CD4-positive, alpha-beta T cell treated with Interleukin-10 for 1 hour (primary cell): ENCODE measurements at regions not wholly inside any gene's neighbourhood (a gene's known extent, or its start where the extent isn't known, plus 50 kb on each side); places are given as distances from the start of the nearest gene placed in this dataset.

Source experiments
- DNase-seq: peaks from one replicate; pipeline ENCODE4 v3.0.0-alpha.2; 2020

DNA sequence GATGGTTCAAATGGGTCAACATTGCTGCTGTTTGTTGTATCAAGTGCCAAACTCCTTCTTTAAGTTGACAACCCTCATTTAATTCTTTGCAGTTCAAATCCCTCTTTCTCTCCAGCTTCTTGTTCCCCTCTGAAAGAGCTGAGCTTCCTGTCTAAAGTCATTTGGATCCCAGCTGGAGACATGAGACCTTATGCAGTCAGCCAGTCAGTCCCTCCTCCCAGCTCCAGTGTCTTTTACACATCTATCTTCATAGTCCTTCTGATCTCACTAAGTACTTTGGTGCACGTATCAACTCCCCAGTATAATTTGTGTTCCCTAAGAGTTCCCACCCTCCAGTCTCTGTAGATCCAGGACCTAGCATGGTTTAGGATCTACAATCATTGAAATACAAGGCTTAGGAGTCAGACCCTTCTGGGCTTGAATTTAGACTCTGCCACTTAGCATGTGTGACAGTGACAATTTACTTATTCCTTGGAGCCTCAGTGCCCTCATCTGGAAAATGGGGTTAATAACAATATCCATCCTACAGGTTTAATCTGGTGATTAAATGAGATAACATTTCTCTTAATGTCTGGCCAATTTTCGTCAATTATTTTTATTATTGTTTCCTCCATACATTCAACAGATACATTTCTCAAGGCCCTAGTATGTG lies 102.8 kb upstream of the SEMA6D start:
- no peak for DNase-seq

DNA sequence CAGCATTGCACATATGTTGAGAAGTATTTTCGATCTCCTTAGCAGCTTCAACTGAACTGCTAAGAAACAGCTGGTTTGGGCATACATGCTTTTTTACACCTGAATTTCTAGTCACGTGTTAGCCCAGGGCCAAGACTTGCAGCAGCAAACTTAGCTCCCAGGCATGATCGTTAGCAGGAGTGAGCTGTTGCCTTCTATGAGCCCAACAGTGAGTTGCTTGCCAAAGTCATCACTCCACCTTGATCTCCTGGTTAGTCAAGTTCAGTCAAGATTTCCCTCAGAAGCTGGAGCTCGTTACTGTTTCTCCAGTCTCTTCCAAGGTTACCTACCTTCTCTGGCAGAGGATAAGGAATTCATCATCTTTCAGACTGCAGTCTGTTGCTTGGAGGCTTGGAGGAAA lies 100.4 kb upstream of the SEMA6D start:
- no peak for DNase-seq

GRCh38 chr15:47618241-47618640 lies 99.1 kb upstream of the SEMA6D start:
- DNase-seq = no peak

DNA sequence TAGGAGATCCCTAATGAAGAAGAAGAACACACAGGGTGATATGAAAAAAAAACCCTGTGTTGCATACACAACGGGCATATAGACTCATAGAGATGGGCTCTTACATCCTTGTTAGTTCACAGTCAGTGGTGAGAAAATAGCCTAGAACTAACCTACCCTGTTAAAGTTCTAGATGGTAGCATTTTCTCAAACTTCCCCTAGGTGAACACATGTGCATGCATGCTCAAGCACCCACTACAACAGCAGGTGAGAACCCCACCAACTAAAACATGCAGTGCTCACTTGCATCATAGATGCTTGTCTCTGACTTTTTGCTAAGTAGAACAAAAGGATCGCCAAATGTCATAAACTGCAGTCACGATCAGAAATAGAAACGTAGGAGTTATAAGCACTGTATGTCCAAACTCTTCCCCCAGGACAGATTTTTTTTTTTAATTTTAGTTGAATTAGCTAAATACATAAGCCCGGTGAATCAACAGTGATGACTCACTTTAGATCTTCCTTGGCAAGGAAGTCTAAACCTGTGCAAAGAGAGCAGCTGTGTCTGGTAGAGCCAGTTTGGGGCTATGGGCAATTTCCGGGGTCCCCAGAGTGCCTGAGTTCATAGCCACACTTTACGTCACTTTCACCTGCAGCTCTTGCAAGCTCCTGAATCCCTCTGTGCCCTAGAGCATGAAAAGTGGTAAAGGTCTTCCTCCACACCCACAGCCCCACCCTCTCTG lies 96.2 kb upstream of the SEMA6D start:
- no peak for DNase-seq

- no peak for DNase-seq
These were observed 95.2 kb upstream of the SEMA6D start for GRCh38 chr15:47622055-47622454.

DNA sequence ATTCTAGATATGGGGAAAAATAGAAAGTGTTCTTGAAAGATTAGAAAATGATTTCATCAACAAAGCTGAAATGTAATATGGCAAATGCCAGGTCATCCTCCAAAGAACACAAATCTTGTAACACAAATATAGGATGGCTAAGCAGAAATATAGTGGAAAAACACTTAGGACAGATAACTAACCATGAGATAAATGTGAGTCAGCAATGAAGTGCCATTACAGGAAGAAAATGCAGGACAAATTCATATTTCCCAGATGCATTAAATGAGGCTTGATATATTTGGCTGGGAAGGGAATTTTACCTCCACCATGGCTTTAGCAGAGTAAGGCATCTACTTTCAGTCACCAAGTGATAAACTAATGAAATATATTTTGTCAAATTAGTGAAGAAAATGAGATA lies 92.8 kb upstream of the SEMA6D start:
- no peak for DNase-seq

DNA sequence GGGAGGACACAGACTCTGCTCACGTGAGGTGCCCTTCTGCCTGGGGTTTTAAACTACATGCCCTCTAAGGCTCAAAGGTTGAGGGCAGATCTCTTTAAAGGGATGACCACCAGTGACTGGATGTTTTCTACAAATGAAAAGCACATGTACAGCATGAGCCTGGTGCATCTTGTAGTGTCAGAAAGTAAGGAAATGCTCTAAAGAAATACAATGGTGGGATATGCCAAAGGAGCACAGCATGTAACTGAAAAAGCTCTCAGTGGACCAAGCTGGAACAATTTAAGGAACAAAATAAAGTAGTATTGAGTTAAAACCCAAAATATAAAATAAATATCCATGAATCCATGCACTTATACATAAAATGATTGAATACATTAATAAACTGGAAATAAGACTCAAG lies 78.3 kb upstream of the SEMA6D start:
- no peak for DNase-seq

DNA sequence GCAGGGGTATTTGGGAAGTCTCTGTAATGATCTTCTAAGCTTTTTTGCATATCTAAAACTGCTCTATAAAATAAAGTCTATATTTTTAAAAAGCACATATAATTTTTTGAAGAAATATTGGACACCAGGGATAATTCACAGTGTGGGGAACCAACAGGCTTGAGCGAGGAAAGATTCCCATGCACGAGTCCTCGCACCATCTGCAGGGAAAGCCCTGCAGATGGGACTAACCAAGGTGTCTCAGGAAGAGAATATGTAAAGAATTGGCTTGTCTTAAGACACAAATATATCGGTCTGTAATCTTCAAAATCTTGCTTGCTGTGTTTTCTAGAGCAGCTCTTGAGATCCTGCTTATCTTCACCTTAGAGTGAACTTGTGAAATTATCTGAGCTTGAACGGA lies 77.2 kb upstream of the SEMA6D start:
- DNase-seq = no peak

DNA sequence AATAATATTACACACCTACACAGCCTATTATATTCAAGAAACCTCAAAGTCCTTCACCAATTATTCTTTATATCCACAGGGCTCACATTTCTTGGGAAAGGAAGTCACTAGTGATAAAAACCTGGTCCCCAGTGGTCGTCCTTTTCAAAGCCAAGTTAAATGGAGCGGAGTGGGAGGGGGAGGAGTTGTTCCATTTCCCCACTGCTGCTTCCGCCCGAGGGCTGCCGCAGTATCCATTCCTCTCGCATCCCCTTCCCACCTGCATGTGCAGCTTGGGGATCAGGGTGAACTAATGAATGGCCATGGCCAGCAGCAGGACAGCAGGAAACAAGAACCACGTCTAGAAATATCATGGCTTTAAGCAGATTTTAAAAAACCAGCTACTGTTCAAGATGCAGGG lies 76.4 kb upstream of the SEMA6D start:
- DNase-seq = no peak

DNA sequence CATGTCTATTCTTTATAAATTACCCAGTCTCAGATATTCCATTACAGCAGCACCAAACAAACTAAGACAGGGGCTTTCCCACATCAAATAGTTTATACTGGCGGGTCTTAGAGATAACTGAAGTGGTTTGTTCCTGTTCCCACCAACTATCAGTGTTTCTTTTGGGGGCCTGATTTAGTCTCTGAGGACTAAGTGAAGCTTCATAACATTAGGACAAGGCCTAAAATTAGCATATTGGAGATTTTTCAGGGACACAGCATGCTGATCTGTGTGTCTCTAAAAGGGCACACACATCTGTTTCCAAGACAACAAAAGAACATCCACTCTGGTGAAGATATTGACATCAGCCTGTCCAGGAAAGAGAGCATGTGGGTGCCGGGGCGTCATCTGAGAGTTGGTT lies 72.6 kb upstream of the SEMA6D start:
- no peak for DNase-seq

GRCh38 chr15:47650564-47650963 lies 66.7 kb upstream of the SEMA6D start:
- no peak for DNase-seq

DNA sequence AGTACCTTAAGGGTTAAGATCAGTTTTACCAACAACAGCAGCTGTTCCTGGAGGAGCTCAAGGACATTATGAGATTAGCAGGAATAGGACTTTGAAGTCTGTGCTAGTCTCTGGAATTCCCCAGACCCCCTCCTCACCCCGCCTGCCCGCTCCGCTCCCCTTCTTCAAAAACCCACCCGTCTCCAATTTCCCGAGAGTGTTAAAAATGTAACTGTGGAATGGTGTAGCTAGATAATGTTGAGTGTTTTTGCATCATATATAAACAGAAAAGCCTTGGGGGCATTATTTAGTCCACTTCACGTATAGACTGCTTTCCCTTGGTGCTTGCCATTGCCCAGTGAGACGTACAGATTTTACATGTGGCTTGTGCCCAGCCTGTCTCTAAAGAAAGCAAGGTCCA lies 65.0 kb upstream of the SEMA6D start:
- no peak for DNase-seq

DNA sequence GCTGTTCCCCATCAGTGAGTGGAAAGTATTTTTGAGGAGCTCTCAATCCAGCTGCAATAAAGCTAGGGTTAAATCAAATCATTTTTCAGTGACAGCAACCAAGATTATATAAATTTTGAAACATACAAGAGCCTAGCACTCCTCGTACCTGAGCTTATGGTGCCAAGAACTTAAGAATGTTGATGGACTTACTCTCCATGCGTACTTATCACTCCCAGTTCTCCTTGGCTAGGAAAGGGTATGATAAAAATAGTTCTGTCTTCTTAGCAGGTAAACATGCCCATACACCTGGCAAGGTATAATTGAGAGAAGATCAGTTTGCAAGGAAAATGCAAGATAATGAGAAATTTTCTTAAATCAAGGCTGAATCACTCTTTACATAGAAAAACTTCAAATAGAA lies 64.5 kb upstream of the SEMA6D start:
- DNase-seq = no peak

DNA sequence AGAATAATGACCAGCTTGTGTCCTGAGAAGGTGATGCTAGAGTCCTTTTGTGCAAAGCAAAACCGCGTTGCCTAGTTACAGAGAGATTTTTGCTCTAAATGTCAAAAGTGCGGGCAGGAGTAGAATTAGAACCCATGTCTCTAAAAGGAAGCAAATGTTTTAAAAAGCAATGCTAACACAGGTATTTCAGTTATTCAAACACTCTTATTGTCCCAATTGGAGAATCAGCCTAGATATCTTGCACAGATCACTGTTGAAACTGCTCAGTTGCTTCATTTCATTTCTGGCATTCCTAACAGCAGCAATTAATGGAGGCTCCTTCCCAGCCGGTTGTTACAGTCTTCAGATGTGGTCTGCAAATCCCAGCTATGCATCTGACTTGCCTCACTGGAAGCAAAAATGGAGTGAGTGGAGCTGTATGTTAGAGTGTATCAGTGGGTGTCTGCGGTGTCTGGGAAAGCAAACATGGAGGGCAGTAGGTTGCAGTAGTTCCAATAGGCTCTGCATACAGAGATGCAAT lies 55.6 kb upstream of the SEMA6D start:
- no peak for DNase-seq

DNA sequence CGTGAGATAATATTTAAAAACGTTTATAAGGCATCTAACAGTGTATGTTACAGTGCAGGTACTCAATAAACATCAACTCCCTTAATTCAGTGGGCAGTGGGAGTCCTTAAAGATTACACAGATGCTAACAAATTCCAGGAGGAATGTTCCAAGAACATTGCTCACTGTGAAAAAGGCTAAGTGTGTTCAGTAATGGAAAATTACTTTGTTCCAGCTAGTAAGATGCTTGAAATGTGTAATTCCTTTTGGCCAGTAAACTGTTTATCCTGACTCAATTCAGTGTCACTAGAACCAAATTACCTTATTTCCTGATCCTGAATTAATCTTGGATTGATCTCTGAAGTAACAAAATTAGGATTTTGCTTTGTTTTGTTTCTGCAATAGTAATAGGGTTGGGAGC lies 54.2 kb upstream of the SEMA6D start:
- no peak for DNase-seq
